ENCODE measurements at regions not wholly inside any gene's neighbourhood (a gene's known extent, or its start where the extent isn't known, plus 50 kb on each side); places are given as distances from the start of the nearest gene placed in this dataset.

GRCh38 chr1:230008721-230009120 lies 58.3 kb upstream of the GALNT2 start:
- TF ChIP-seq CTCF (IDR thresholded peaks at IDR 0.05) (no peak), EZH2 (IDR thresholded peaks at IDR 0.05; ENCODE audit: borderline replicate concordance, insufficient read depth, low read depth, low read length, poor library complexity, severe bottlenecking) (no peak)
- no peaks in the 10 kb centered on the region for H3K4me1 Mint-ChIP-seq
- no peaks in the 10 kb centered on the region for H3K9me3 Mint-ChIP-seq (ENCODE audit: insufficient read depth)
- H3K27me3 Mint-ChIP-seq: peaks cover 16% of the 10 kb centered on the region
- Histone ChIP-seq H4K20me1 (ENCODE audit: control insufficient read depth, insufficient read depth, low read length, poor library complexity, severe bottlenecking) (no peaks in the 10 kb centered on the region), H3K4me1 (ENCODE audit: control insufficient read depth in 2 of 2, insufficient read depth in 2 of 2, low read length in 2 of 2) (no peaks in the 10 kb centered on the region), H3K79me2 (ENCODE audit: control insufficient read depth, insufficient read depth, low read length) (no peaks in the 10 kb centered on the region), H3K4me3 (ENCODE audit: control extremely low read depth in 1 of 5, extremely low read depth in 1 of 5, insufficient read depth in 1 of 5, low read depth in 2 of 5, low read length in 4 of 5) (no peak overlapping the region), H3K4me2 (replicated peaks; ENCODE audit: low read depth, low read length, poor library complexity, severe bottlenecking) (no peak overlapping the region), H3K9me3 (ENCODE audit: control extremely low read depth in 1 of 3, control insufficient read depth in 2 of 3, insufficient read depth in 1 of 3, low read length in 2 of 3) (no peaks in the 10 kb centered on the region), H3K27ac (ENCODE audit: low read length in 2 of 2) (no peak overlapping the region), H3K9ac (ENCODE audit: low read length) (no peak overlapping the region), H3K36me3 (replicated peaks in 1 of 2; ENCODE audit: control extremely low read depth in 1 of 2, control insufficient read depth in 1 of 2, extremely low read depth in 1 of 2, insufficient read depth in 2 of 2, low read length in 1 of 2) (no peaks in the 10 kb centered on the region), H2AFZ (ENCODE audit: insufficient read depth, low read depth, low read length, poor library complexity, severe bottlenecking) (no peak overlapping the region), H3K27me3 (replicated peaks in 1 of 4; ENCODE audit: control extremely low read depth in 1 of 4, control insufficient read depth in 3 of 4, insufficient read depth in 4 of 4, low read length in 3 of 4) (peaks cover 0 to 3% (median 0%) of the 10 kb centered on the region in 4 experiments)
- ChIA-PET POLR2A (no interaction called here), CTCF (no interaction called here)
- 93% methylated on average over 4 of the region's 4 CpGs for WGBS (ENCODE audit: insufficient coverage)
- DNase-seq (no peak), ATAC-seq (ENCODE audit: low read depth) (no peak)
- H3K27ac Mint-ChIP-seq: no peak overlapping the region
- no peak overlapping the region for H3K4me3 Mint-ChIP-seq
- intact Hi-C loops (cut with micrococcal nuclease): no loop called here

GRCh38 chr1:230009611-230010313 lies 57.3 kb upstream of the GALNT2 start:
- POLR2A ChIA-PET: no interaction called here
- H3K27me3 ChIP-seq (replicated peaks in 1 of 4; ENCODE audit: control extremely low read depth in 1 of 4, control insufficient read depth in 3 of 4, insufficient read depth in 4 of 4, low read length in 3 of 4): peaks cover 0 to 3% (median 0%) of the 10 kb centered on the region in 4 experiments
- no peak overlapping the region for H2AFZ ChIP-seq (ENCODE audit: insufficient read depth, low read depth, low read length, poor library complexity, severe bottlenecking)
- intact Hi-C loops (cut with micrococcal nuclease): no loop called here
- no peaks in the 10 kb centered on the region for H3K79me2 ChIP-seq (ENCODE audit: control insufficient read depth, insufficient read depth, low read length)
- no peak overlapping the region for H3K4me2 ChIP-seq (replicated peaks; ENCODE audit: low read depth, low read length, poor library complexity, severe bottlenecking)
- H3K9me3 ChIP-seq (ENCODE audit: control extremely low read depth in 1 of 3, control insufficient read depth in 2 of 3, insufficient read depth in 1 of 3, low read length in 2 of 3): no peaks in the 10 kb centered on the region
- H3K9ac ChIP-seq (ENCODE audit: low read length): no peak overlapping the region
- no peaks in the 10 kb centered on the region for H3K36me3 ChIP-seq (replicated peaks in 1 of 2; ENCODE audit: control extremely low read depth in 1 of 2, control insufficient read depth in 1 of 2, extremely low read depth in 1 of 2, insufficient read depth in 2 of 2, low read length in 1 of 2)
- WGBS (ENCODE audit: insufficient coverage): 100% methylated on average over 1 of the region's 7 CpGs
- ATAC-seq (ENCODE audit: low read depth) (no peak), DNase-seq (no peak)
- H3K4me1 ChIP-seq (ENCODE audit: control insufficient read depth in 2 of 2, insufficient read depth in 2 of 2, low read length in 2 of 2): no peaks in the 10 kb centered on the region
- Mint-ChIP-seq H3K9me3 (ENCODE audit: insufficient read depth) (no peaks in the 10 kb centered on the region), H3K4me1 (no peaks in the 10 kb centered on the region), H3K4me3 (no peak overlapping the region), H3K27me3 (peaks cover 12% of the 10 kb centered on the region), H3K27ac (no peak overlapping the region)
- CTCF ChIA-PET: interaction anchor here (0.6 kb wide), 1 partner anchor 271 kb away, joined by 4 read pairs; no protein-coding TSS in a partner anchor
- H3K4me3 ChIP-seq (ENCODE audit: control extremely low read depth in 1 of 5, extremely low read depth in 1 of 5, insufficient read depth in 1 of 5, low read depth in 2 of 5, low read length in 4 of 5): no peak overlapping the region
- no peak overlapping the region for H3K27ac ChIP-seq (ENCODE audit: low read length in 2 of 2)
- no peak for TF ChIP-seq CTCF (IDR thresholded peaks at IDR 0.05)
- TF ChIP-seq EZH2 (IDR thresholded peaks at IDR 0.05; ENCODE audit: borderline replicate concordance, insufficient read depth, low read depth, low read length, poor library complexity, severe bottlenecking): no peak
- no peaks in the 10 kb centered on the region for H4K20me1 ChIP-seq (ENCODE audit: control insufficient read depth, insufficient read depth, low read length, poor library complexity, severe bottlenecking)

Data from B cell (primary cell).